Neural progenitor cell (in vitro differentiated cells): ENCODE measurements at regions not wholly inside any gene's neighbourhood (a gene's known extent, or its start where the extent isn't known, plus 50 kb on each side); places are given as distances from the start of the nearest gene placed in this dataset.

Experiments used
- DNase-seq: peaks from one replicate; pipeline ENCODE4 v3.0.0-alpha.2; 2016; ENCODE audit warnings: low spot score
- H2AFZ ChIP-seq: fragments of 200-600 bp; sonication (generic); replicated peaks from 2 replicates; pipeline ENCODE4 v1.6.1; 2016; ENCODE audit warnings: antibody characterized with exemption
- H3F3A ChIP-seq: fragments of 200-600 bp; sonication (generic); 2 replicates; pipeline ENCODE4 v1.6.1; 2016; ENCODE audit warnings: antibody characterized with exemption, low read depth
- H3K27ac ChIP-seq: fragments of 200-600 bp; sonication (generic); 2 replicates; pipeline ENCODE4 v1.5.1; 2016; ENCODE audit warnings: mild to moderate bottlenecking
- H3K27me3 ChIP-seq: fragments of 200-600 bp; sonication (generic); 2 replicates; pipeline ENCODE4 v1.6.1; 2016; ENCODE audit warnings: mild to moderate bottlenecking, moderate library complexity
- H3K36me3 ChIP-seq: fragments of 200-600 bp; sonication (generic); 2 replicates; pipeline ENCODE4 v1.5.1; 2016
- H3K4me1 ChIP-seq: fragments of 200-600 bp; sonication (generic); 2 replicates; pipeline ENCODE4 v1.6.1; 2016; ENCODE audit warnings: mixed run types
- H3K4me2 ChIP-seq: fragments of 200-600 bp; sonication (generic); 2 replicates; pipeline ENCODE4 v1.6.1; 2016
- H3K4me3 ChIP-seq: fragments of 200-600 bp; sonication (generic); 2 replicates; pipeline ENCODE4 v1.5.1; 2016
- H3K79me2 ChIP-seq: fragments of 200-600 bp; sonication (generic); 2 replicates; pipeline ENCODE4 v1.6.1; 2016; ENCODE audit warnings: low read depth
- H3K9ac ChIP-seq: fragments of 200-600 bp; sonication (generic); 2 replicates; pipeline ENCODE4 v1.6.1; 2016
- H3K9me3 ChIP-seq: fragments of 200-600 bp; sonication (generic); 2 replicates; pipeline ENCODE4 v1.5.1; 2016; ENCODE audit warnings: low read depth
- H4K20me1 ChIP-seq: fragments of 200-600 bp; sonication (generic); 2 replicates; pipeline ENCODE4 v1.6.1; 2016; ENCODE audit warnings: low read depth
- H3K27ac Mint-ChIP-seq: 3 replicates; pipeline ENCODE4 v1.8.0; 2021; ENCODE audit warnings: mixed read lengths
- H3K27me3 Mint-ChIP-seq: 2 replicates; pipeline ENCODE4 v1.8.0; 2022; ENCODE audit warnings: low read depth, mild to moderate bottlenecking, inconsistent platforms, moderate library complexity, mixed read lengths; ENCODE audit not compliant: insufficient read depth
- H3K36me3 Mint-ChIP-seq: 3 replicates; pipeline ENCODE4 v1.8.0; 2021; ENCODE audit warnings: mixed read lengths
- H3K4me1 Mint-ChIP-seq: 3 replicates; pipeline ENCODE4 v1.8.0; 2021; ENCODE audit warnings: mixed read lengths
- H3K4me3 Mint-ChIP-seq: 3 replicates; pipeline ENCODE4 v1.8.0; 2021; ENCODE audit warnings: mild to moderate bottlenecking, moderate library complexity, mixed read lengths
- H3K9me3 Mint-ChIP-seq: 3 replicates; pipeline ENCODE4 v1.8.0; 2020; ENCODE audit warnings: mixed read lengths
- CTCF ChIP-seq: fragments of 200-600 bp; sonication (generic); IDR thresholded peaks from 2 replicates; pipeline ENCODE4 v1.5.1; 2017; ENCODE audit warnings: antibody characterized with exemption, mild to moderate bottlenecking
- EZH2 ChIP-seq: fragments of 200-600 bp; sonication (generic); IDR thresholded peaks from 2 replicates; pipeline ENCODE4 v1.6.1; 2017; ENCODE audit warnings: antibody characterized with exemption, mild to moderate bottlenecking, moderate library complexity
- EZH2phosphoT487 ChIP-seq: fragments of 200-600 bp; sonication (generic); IDR thresholded peaks from 2 replicates; pipeline ENCODE4 v1.6.1; 2017; ENCODE audit warnings: antibody characterized with exemption

- no peak overlapping the region for H3K4me2 ChIP-seq
- no peaks in the 10 kb centered on the region for H3K4me1 ChIP-seq
- H3K9me3 ChIP-seq: no peaks in the 10 kb centered on the region
- H3K4me1 Mint-ChIP-seq: peaks cover 23% of the 10 kb centered on the region
- H3K4me3 Mint-ChIP-seq: no peak overlapping the region
- no peak for DNase-seq
- no peak overlapping the region for H2AFZ ChIP-seq
- H3K27ac ChIP-seq: no peak overlapping the region
- H3K27ac Mint-ChIP-seq: no peak overlapping the region
- H3K9me3 Mint-ChIP-seq: no peaks in the 10 kb centered on the region
- no peak for TF ChIP-seq EZH2
- no peak for TF ChIP-seq EZH2phosphoT487
- no peak for TF ChIP-seq CTCF
- H3K27me3 ChIP-seq: no peaks in the 10 kb centered on the region
- H3K27me3 Mint-ChIP-seq: no peaks in the 10 kb centered on the region
- H3K9ac ChIP-seq: no peak overlapping the region
- H3K36me3 ChIP-seq: no peaks in the 10 kb centered on the region
- no peaks in the 10 kb centered on the region for H4K20me1 ChIP-seq
- no peak overlapping the region for H3K4me3 ChIP-seq
- H3K79me2 ChIP-seq: no peaks in the 10 kb centered on the region
- no peaks in the 10 kb centered on the region for H3F3A ChIP-seq
- no peaks in the 10 kb centered on the region for H3K36me3 Mint-ChIP-seq
Measured at GRCh38 chr1:216908126-216908525, 184.9 kb upstream of the ESRRG start.

GRCh38 chr1:216907100-216907499 lies 183.9 kb upstream of the ESRRG start:
- no peaks in the 10 kb centered on the region for H3F3A ChIP-seq
- H3K4me1 ChIP-seq: no peaks in the 10 kb centered on the region
- no peaks in the 10 kb centered on the region for H3K27me3 Mint-ChIP-seq
- H3K36me3 ChIP-seq: no peaks in the 10 kb centered on the region
- H3K4me3 ChIP-seq: no peak overlapping the region
- H3K4me3 Mint-ChIP-seq: no peak overlapping the region
- H3K4me2 ChIP-seq: no peak overlapping the region
- H3K9me3 Mint-ChIP-seq: no peaks in the 10 kb centered on the region
- peaks cover 26% of the 10 kb centered on the region for H3K4me1 Mint-ChIP-seq
- no peak for DNase-seq
- H2AFZ ChIP-seq: no peak overlapping the region
- H3K27me3 ChIP-seq: no peaks in the 10 kb centered on the region
- TF ChIP-seq EZH2phosphoT487 (no peak), CTCF (no peak), EZH2 (no peak)
- H4K20me1 ChIP-seq: no peaks in the 10 kb centered on the region
- no peaks in the 10 kb centered on the region for H3K36me3 Mint-ChIP-seq
- H3K27ac ChIP-seq: no peak overlapping the region
- no peaks in the 10 kb centered on the region for H3K79me2 ChIP-seq
- no peak overlapping the region for H3K27ac Mint-ChIP-seq
- H3K9ac ChIP-seq: no peak overlapping the region
- H3K9me3 ChIP-seq: no peaks in the 10 kb centered on the region

GRCh38 chr1:216905781-216906180 lies 182.6 kb upstream of the ESRRG start:
- Histone ChIP-seq H2AFZ (no peak overlapping the region), H3F3A (no peaks in the 10 kb centered on the region), H3K4me1 (no peaks in the 10 kb centered on the region), H3K27ac (no peak overlapping the region), H3K9ac (no peak overlapping the region), H3K36me3 (no peaks in the 10 kb centered on the region), H4K20me1 (no peaks in the 10 kb centered on the region), H3K79me2 (no peaks in the 10 kb centered on the region), H3K4me2 (no peak overlapping the region), H3K9me3 (no peaks in the 10 kb centered on the region), H3K27me3 (no peaks in the 10 kb centered on the region), H3K4me3 (no peak overlapping the region)
- no peak overlapping the region for H3K27ac Mint-ChIP-seq
- DNase-seq: no peak
- peaks cover 26% of the 10 kb centered on the region for H3K4me1 Mint-ChIP-seq
- H3K9me3 Mint-ChIP-seq: no peaks in the 10 kb centered on the region
- no peaks in the 10 kb centered on the region for H3K27me3 Mint-ChIP-seq
- no peak overlapping the region for H3K4me3 Mint-ChIP-seq
- TF ChIP-seq CTCF: no peak
- no peak for TF ChIP-seq EZH2phosphoT487
- no peak for TF ChIP-seq EZH2
- H3K36me3 Mint-ChIP-seq: no peaks in the 10 kb centered on the region

- no peak overlapping the region for H3K4me3 ChIP-seq
- Mint-ChIP-seq H3K36me3 (no peaks in the 10 kb centered on the region), H3K4me1 (peaks cover 20% of the 10 kb centered on the region), H3K27me3 (no peaks in the 10 kb centered on the region), H3K4me3 (no peak overlapping the region), H3K27ac (no peak overlapping the region), H3K9me3 (no peaks in the 10 kb centered on the region)
- DNase-seq: no peak
- no peaks in the 10 kb centered on the region for H3K36me3 ChIP-seq
- H3F3A ChIP-seq: no peaks in the 10 kb centered on the region
- no peak overlapping the region for H3K4me2 ChIP-seq
- no peak overlapping the region for H2AFZ ChIP-seq
- no peaks in the 10 kb centered on the region for H4K20me1 ChIP-seq
- no peaks in the 10 kb centered on the region for H3K79me2 ChIP-seq
- H3K27me3 ChIP-seq: no peaks in the 10 kb centered on the region
- no peak overlapping the region for H3K27ac ChIP-seq
- H3K4me1 ChIP-seq: no peaks in the 10 kb centered on the region
- TF ChIP-seq CTCF (no peak), EZH2phosphoT487 (no peak), EZH2 (no peak)
- H3K9ac ChIP-seq: no peak overlapping the region
- H3K9me3 ChIP-seq: no peaks in the 10 kb centered on the region
Measured at GRCh38 chr1:216905137-216905536, 181.9 kb upstream of the ESRRG start.
